SK-N-SH (cell line): ENCODE measurements at regions not wholly inside any gene's neighbourhood (a gene's known extent, or its start where the extent isn't known, plus 50 kb on each side); places are given as distances from the start of the nearest gene placed in this dataset.

Source experiments
- CTCF ChIA-PET: fragments of 300-600, 350-600 bp; formaldehyde crosslinking; extraction: SDS; loops from one replicate; lab custom pipeline; 2021; lab: Yijun Ruan, JAX
- POLR2A ChIA-PET: fragments of 350-600 bp; sonication (Branson Sonifier 250); formaldehyde crosslinking; extraction: SDS; loops from one replicate; lab custom pipeline; 2020; ENCODE audit warnings: antibody characterized with exemption, inconsistent platforms; lab: Yijun Ruan, JAX
- DNase-seq: peaks from one replicate; pipeline ENCODE4 v3.0.0; 2012
- H2AFZ ChIP-seq: fragments of 200-600 bp; sonication (generic); 2 replicates; pipeline ENCODE4 v1.8.1; 2016; ENCODE audit warnings: antibody characterized with exemption, mild to moderate bottlenecking, low read depth
- H3F3A ChIP-seq: fragments of 200-600 bp; sonication (generic); replicated peaks from 2 replicates; pipeline ENCODE3; 2016; ENCODE audit warnings: antibody characterized with exemption, mild to moderate bottlenecking; ENCODE audit not compliant: insufficient read depth
- H3K27ac ChIP-seq, 2 experiments: fragments of 200-500 bp in 1 of 2; fragments of 200-600 bp in 1 of 2; sonication (Bioruptor generic) in 1 of 2; sonication (generic), shearing (Covaris generic) in 1 of 2; 2 replicates each; pipeline versions ENCODE4 v1.5.1 to v1.6.1; 2014 to 2016; ENCODE audit warnings: low read depth in 2 of 2, inconsistent platforms in 1 of 2, low read length in 1 of 2, mild to moderate bottlenecking in 1 of 2, mixed read lengths in 1 of 2
- H3K27me3 ChIP-seq: fragments of 200-600 bp; sonication (generic), shearing (Covaris generic); 2 replicates; pipeline ENCODE4 v1.6.1; 2016; ENCODE audit warnings: mixed run types; ENCODE audit not compliant: insufficient read depth
- H3K36me3 ChIP-seq, 2 experiments: fragments of 200-500 bp in 1 of 2; fragments of 200-600 bp in 1 of 2; sonication (Bioruptor generic) in 1 of 2; sonication (generic) in 1 of 2; replicated peaks in 1 of 2; 2 replicates each; pipeline versions ENCODE3 to v1.5.1; 2014 to 2016; ENCODE audit warnings: low read length in 1 of 2, mild to moderate bottlenecking in 1 of 2; ENCODE audit not compliant: insufficient read depth in 2 of 2, control insufficient read depth in 1 of 2
- H3K4me1 ChIP-seq, 2 experiments: fragments of 200-500 bp in 1 of 2; fragments of 200-600 bp in 1 of 2; sonication (Bioruptor generic) in 1 of 2; sonication (generic), shearing (Covaris generic) in 1 of 2; 2 replicates each; pipeline versions ENCODE4 v1.5.1 to v1.6.1; 2014 to 2016; ENCODE audit warnings: low read depth in 1 of 2, low read length in 1 of 2, mixed run types in 1 of 2; ENCODE audit not compliant: insufficient read depth in 2 of 2, control insufficient read depth in 1 of 2
- H3K4me2 ChIP-seq: fragments of 200-600 bp; sonication (generic), shearing (Covaris generic); 2 replicates; pipeline ENCODE4 v1.6.1; 2017; ENCODE audit warnings: mixed run types
- H3K4me3 ChIP-seq, 2 experiments: fragments of 200-500 bp in 1 of 2; fragments of 200-600 bp in 1 of 2; sonication (Bioruptor generic) in 1 of 2; sonication (generic), shearing (Covaris generic) in 1 of 2; 2 replicates each; pipeline versions ENCODE4 v1.5.1 to v1.8.1; 2014 to 2016; ENCODE audit warnings: low read depth in 2 of 2, inconsistent platforms in 1 of 2, low read length in 1 of 2, mild to moderate bottlenecking in 1 of 2, mixed read lengths in 1 of 2, moderate library complexity in 1 of 2
- H3K79me2 ChIP-seq: fragments of 200-600 bp; sonication (generic); 2 replicates; pipeline ENCODE4 v1.8.1; 2017; ENCODE audit warnings: mild to moderate bottlenecking; ENCODE audit not compliant: insufficient read depth
- H3K9ac ChIP-seq: fragments of 200-600 bp; sonication (generic); 2 replicates; pipeline ENCODE4 v1.6.1; 2017; ENCODE audit warnings: mixed run types
- H3K9me2 ChIP-seq: fragments of 200-600 bp; sonication (generic); 2 replicates; pipeline ENCODE4 v1.6.1; 2017; ENCODE audit warnings: mixed run types
- H3K9me3 ChIP-seq: fragments of 200-600 bp; sonication (generic); 2 replicates; pipeline ENCODE4 v1.6.1; 2017; ENCODE audit warnings: mixed run types, mild to moderate bottlenecking, moderate library complexity
- H4K20me1 ChIP-seq: fragments of 200-600 bp; sonication (generic); 2 replicates; pipeline ENCODE4 v1.6.1; 2017; ENCODE audit warnings: mild to moderate bottlenecking, mixed run types; ENCODE audit not compliant: insufficient read depth
- GABPA ChIP-seq: IDR thresholded peaks from 2 replicates; pipeline ENCODE4 v1.4.0; 2012; ENCODE audit warnings: low read depth, mild to moderate bottlenecking
- GATA2 ChIP-seq: sonication (generic); formaldehyde crosslinking; IDR thresholded peaks from 2 replicates; pipeline ENCODE4 v1.5.0; 2020; ENCODE audit warnings: mild to moderate bottlenecking, missing genetic modification reagents
- NRF1 ChIP-seq: IDR thresholded peaks from 2 replicates; pipeline ENCODE4 v1.6.1; 2012; ENCODE audit warnings: low read depth, mild to moderate bottlenecking, low read length
- PBX3 ChIP-seq: IDR thresholded peaks from 2 replicates; pipeline ENCODE4; 2012
- POLR2AphosphoS5 ChIP-seq: IDR thresholded peaks from 2 replicates; pipeline ENCODE4 v1.6.1; 2012; ENCODE audit warnings: low read depth, low read length
- REST ChIP-seq: IDR thresholded peaks from 2 replicates; pipeline ENCODE4 v1.6.1; 2012; ENCODE audit warnings: mild to moderate bottlenecking, low read depth, low read length, moderate library complexity
- SIN3A ChIP-seq: IDR thresholded peaks from 2 replicates; pipeline ENCODE4 v1.6.1; 2012; ENCODE audit warnings: low read depth, mild to moderate bottlenecking, low read length, moderate library complexity, borderline replicate concordance
- SMC3 ChIP-seq: IDR thresholded peaks from 2 replicates; pipeline ENCODE4 v1.6.1; 2012; ENCODE audit warnings: low read depth, low read length, improper control_type of control experiment
- TAF1 ChIP-seq: IDR thresholded peaks from 2 replicates; pipeline ENCODE4 v1.6.1; 2012; ENCODE audit warnings: low read depth, mild to moderate bottlenecking, low read length, moderate library complexity, borderline replicate concordance
- TCF12 ChIP-seq: IDR thresholded peaks from 2 replicates; pipeline ENCODE4 v1.4.0; 2012
- USF1 ChIP-seq: IDR thresholded peaks from 2 replicates; pipeline ENCODE4 v1.4.0; 2012; ENCODE audit warnings: low read depth, borderline replicate concordance
- WGBS: methylation state at CpG from one replicate; pipeline ENCODE4 v1.1.6; 2017; ENCODE audit warnings: low lambda C conversion rate; 5-methylcytosine and 5-hydroxymethylcytosine counted together

GRCh38 chr18:24837066-24837465 lies 376.6 kb downstream of the HRH4 start:
- no peak overlapping the region for H3K4me2 ChIP-seq
- WGBS = 4% methylated on average over 3 of the region's 3 CpGs
- H3K9me2 ChIP-seq = no peaks in the 10 kb centered on the region
- no peak for DNase-seq
- H4K20me1 ChIP-seq = no peaks in the 10 kb centered on the region
- TF ChIP-seq PBX3 (no peak), GATA2 (CRISPR knock-in tag) (no peak)
- H3K4me3 ChIP-seq = no peak overlapping the region
- H3K4me1 ChIP-seq = no peaks in the 10 kb centered on the region
- H3K79me2 ChIP-seq = no peaks in the 10 kb centered on the region
- no peak overlapping the region for H3K9ac ChIP-seq
- no peaks in the 10 kb centered on the region for H3K9me3 ChIP-seq
- ChIA-PET POLR2A (no interaction called here), CTCF (no interaction called here)
- H3F3A ChIP-seq = no peaks in the 10 kb centered on the region
- H3K27me3 ChIP-seq = no peaks in the 10 kb centered on the region
- no peak overlapping the region for H3K27ac ChIP-seq
- H2AFZ ChIP-seq = no peak overlapping the region
- H3K36me3 ChIP-seq = no peaks in the 10 kb centered on the region

GRCh38 chr18:24840051-24840450 lies 379.6 kb downstream of the HRH4 start:
- Histone ChIP-seq H3K27ac (no peak overlapping the region), H3K4me1 (no peaks in the 10 kb centered on the region), H3K79me2 (no peaks in the 10 kb centered on the region), H3K36me3 (no peaks in the 10 kb centered on the region)
- DNase-seq = no peak
- POLR2A ChIA-PET = no interaction called here
- TF ChIP-seq TAF1 (no peak), GABPA (no peak), SIN3A (no peak), USF1 (no peak), REST (no peak), NRF1 (no peak), SMC3 (no peak), POLR2AphosphoS5 (no peak), TCF12 (no peak)
- TF ChIP-seq, all 33 proteins: peak for 0
- no peaks in the 10 kb centered on the region for H3K9me2 ChIP-seq
- no peak overlapping the region for H3K4me2 ChIP-seq
- no peaks in the 10 kb centered on the region for H3K27me3 ChIP-seq
- H4K20me1 ChIP-seq = no peaks in the 10 kb centered on the region
- no peaks in the 10 kb centered on the region for H3F3A ChIP-seq
- no peak overlapping the region for H3K4me3 ChIP-seq
- no peak overlapping the region for H3K9ac ChIP-seq
- CTCF ChIA-PET = interaction anchor here (1.3 kb wide), 1 partner anchor 21 kb away, joined by 3 read pairs; no protein-coding TSS in a partner anchor
- no peak overlapping the region for H2AFZ ChIP-seq
- WGBS = 65% methylated on average over 3 of the region's 3 CpGs
- H3K9me3 ChIP-seq = no peaks in the 10 kb centered on the region
